C4-2B (cell line): ENCODE measurements at regions not wholly inside any gene's neighbourhood (a gene's known extent, or its start where the extent isn't known, plus 50 kb on each side); places are given as distances from the start of the nearest gene placed in this dataset.

ENCODE experiments used
- H3K27ac ChIP-seq: fragments of 450-650 bp; 2 replicates; pipeline ENCODE4 v1.5.1; 2017
- ZFX ChIP-seq: fragments of 450-650 bp; IDR thresholded peaks from 2 replicates; pipeline ENCODE4 v1.6.1; 2017
- TF ChIP-seq, protein P1 (sequence below): fragments of 450-650 bp; conservative IDR thresholded peaks from 2 replicates; pipeline ENCODE4 v1.5.1; 2017; ENCODE audit warnings: mild to moderate bottlenecking

DNA sequence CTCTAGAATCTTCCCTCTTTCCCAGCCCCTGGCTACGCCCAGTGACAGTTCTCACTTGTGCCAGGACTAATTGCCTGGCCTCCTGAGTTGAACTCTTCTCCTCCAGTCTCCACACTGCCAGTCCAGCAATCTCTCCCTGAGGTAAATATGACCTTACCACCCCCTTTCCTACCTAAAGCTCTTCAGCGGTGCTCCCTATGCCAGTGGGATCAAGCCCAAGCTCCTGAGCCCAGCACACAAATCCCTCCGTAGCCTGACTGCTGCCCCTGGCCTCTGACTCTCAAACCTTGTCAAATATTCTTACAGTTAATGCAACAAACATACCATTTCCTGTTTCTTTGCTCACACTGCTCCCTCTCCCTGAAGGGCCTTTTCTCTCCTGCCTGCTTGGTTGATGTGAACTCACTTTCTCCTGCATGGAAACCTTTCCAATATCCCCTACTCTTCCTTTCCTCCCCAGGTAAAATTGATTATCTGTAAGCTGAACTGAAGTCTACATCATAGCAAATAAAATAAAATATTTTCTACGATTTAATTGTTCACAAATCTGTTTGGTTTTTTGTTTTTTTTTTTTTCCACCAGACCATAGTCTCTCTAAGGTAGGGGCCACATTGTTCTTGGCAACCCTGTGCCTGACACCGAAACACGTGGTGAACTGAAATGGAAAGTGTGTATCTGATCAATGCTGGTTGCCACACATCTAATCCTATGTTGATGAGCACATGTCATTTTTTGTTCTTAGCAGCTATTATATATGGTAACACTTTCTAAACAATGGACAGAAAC lies 147.5 kb downstream of the SLC38A6 start:
- TF ChIP-seq ZFX = no peak
- TF ChIP-seq, protein P1, sequence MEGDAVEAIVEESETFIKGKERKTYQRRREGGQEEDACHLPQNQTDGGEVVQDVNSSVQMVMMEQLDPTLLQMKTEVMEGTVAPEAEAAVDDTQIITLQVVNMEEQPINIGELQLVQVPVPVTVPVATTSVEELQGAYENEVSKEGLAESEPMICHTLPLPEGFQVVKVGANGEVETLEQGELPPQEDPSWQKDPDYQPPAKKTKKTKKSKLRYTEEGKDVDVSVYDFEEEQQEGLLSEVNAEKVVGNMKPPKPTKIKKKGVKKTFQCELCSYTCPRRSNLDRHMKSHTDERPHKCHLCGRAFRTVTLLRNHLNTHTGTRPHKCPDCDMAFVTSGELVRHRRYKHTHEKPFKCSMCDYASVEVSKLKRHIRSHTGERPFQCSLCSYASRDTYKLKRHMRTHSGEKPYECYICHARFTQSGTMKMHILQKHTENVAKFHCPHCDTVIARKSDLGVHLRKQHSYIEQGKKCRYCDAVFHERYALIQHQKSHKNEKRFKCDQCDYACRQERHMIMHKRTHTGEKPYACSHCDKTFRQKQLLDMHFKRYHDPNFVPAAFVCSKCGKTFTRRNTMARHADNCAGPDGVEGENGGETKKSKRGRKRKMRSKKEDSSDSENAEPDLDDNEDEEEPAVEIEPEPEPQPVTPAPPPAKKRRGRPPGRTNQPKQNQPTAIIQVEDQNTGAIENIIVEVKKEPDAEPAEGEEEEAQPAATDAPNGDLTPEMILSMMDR = no peak
- no peak overlapping the region for H3K27ac ChIP-seq

- TF ChIP-seq, protein P1 = no peak
- no peak for TF ChIP-seq ZFX
- no peak overlapping the region for H3K27ac ChIP-seq
Observed at GRCh38 chr14:61126603-61127498, 145.8 kb downstream of the SLC38A6 start.

GRCh38 chr14:61125867-61126572 lies 145.0 kb downstream of the SLC38A6 start:
- no peak overlapping the region for H3K27ac ChIP-seq
- TF ChIP-seq, protein P1 = no peak
- TF ChIP-seq ZFX = no peak

GRCh38 chr14:61125041-61125866 lies 144.2 kb downstream of the SLC38A6 start:
- no peak overlapping the region for H3K27ac ChIP-seq
- TF ChIP-seq, protein P1 = no peak
- no peak for TF ChIP-seq ZFX

DNA sequence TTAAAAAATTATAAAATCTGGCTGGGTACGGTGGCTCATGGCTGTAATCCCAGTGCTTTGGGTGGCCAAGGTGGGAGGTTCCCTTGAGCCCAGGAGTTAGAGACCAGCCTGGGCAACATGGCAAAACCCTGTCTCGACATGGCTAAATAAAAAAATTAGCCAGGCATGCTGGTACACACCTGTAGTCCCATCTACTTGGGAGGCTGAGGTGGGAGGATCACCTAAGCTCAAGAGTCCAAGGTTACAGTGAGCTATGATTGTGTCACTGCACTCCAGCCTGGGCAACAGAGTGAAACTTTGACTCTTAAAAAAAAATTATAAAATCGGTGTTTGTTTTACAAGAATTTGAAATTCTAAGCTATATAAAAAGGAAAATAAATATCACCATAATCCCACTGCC lies 141.8 kb downstream of the SLC38A6 start:
- no peak for TF ChIP-seq ZFX
- TF ChIP-seq, protein P1 = no peak
- H3K27ac ChIP-seq = no peak overlapping the region

- TF ChIP-seq ZFX = no peak
- TF ChIP-seq, protein P1 = no peak
- H3K27ac ChIP-seq = no peak overlapping the region
Observed at GRCh38 chr14:61121355-61121787, 140.3 kb downstream of the SLC38A6 start.
